ENCODE measurements at regions not wholly inside any gene's neighbourhood (a gene's known extent, or its start where the extent isn't known, plus 50 kb on each side); places are given as distances from the start of the nearest gene placed in this dataset.

DNA sequence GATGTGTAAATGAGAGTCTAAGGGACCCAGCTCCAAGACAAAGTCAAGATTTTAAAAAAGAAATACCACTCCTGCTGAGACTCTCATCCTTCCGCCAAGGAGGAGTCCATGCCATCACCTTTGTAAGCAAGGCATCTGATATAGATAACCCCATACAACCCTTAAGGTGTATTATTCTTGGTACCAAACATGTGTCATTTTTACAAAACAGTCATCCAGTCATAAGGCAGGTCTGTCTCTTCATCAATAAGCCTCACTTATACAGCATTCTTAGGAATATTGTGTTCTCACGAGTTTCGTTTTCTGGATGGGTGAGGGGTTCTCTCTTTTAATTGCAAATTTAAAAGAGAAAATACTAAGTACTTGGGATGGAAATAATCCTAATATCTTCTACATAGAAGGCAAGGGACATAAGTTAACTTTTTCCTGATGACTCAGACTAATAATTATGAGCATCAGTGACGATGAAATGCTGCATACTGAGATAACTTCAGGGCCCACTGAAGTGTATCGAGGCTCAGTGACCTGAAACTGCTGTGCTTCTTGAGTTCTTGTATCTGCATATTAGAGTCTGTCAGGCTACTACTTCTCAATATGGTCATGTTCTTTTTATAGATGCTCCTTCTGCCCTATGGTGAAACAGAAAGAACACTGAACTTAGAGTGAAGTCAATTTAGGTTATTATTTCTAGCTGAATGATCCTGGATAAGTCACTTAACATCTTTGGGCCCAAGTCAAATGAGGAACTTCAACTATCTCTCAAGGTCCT is 166.6 kb downstream of the KLF12 start:
- DNase-seq (ENCODE audit: low read depth, low spot score): no peak

DNA sequence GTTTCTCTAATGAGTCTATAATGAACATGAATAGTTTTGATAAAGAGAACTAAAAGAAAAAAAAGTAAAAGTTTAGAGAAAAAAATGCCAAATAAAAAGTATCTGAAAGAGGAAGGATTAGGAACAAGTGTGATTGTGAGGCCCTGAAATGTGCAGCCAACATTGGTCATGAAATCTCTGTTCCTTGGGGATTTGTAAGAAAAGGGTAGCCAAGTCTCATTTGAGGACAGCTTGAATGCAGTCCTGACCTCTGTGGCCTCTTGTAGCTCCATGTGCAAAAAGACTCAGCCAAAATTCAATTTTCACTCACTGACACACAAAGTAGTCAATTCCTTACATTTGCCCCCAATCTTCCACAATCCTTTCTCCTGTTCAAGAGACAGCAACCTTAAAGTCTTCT is 167.9 kb downstream of the KLF12 start:
- DNase-seq (ENCODE audit: low read depth, low spot score): no peak

DNA sequence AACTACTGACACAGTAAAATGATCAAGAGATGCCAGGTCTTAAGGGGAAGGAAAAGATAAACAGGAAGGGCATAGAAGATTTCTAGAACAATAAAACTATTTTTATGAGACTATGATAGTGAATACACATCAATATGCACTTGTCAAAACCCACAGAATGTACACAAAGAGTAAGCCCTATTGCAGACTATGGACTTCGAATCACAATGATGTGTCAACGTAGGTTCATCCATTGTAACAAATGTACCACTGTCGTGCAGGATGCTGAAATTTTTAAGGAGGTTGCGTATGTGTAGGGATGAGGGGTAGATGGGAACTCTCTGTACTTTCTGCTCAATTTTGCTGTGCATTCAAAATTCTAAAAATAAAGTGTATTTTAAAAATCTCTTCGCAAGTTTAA is 171.9 kb downstream of the KLF12 start:
- DNase-seq (ENCODE audit: low read depth, low spot score): no peak

DNA sequence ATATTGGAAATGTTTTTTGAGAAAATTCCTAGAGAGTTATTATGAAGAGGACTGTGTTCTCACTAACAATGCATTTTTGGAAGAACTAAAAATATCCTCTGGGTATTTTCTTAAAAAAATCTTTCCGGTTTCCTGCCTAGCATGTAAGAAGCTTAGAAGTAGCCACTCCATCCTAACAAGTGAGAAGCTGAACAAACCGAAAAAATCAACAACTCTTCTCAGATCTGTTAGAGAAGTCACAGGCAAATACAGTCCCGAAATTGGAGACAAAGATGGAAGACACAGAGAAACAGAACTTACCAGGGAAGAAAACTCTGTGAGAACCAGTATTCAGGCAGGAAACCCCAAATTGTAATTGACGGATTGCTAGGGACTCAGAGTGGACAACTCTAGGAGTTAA is 173.0 kb downstream of the KLF12 start:
- DNase-seq (ENCODE audit: low read depth, low spot score): no peak

DNA sequence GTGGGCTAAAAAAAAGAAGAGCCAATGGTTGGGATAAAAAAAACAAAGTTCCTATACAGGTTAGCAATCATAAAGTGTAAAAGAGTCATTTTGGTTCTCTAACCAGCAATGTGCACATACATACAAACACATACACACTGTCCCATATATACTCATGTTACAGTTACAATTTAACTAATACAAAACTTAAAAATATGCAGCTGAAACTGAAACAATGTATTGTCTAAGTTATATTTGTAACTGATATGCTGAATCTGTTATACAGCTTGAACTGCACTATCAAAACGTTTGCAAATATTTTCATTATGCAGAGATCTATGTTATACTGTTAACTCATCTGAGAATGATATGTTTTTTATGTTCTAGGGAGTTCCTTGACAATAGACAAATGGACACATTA is 173.7 kb downstream of the KLF12 start:
- no peak for DNase-seq (ENCODE audit: low read depth, low spot score)

DNA sequence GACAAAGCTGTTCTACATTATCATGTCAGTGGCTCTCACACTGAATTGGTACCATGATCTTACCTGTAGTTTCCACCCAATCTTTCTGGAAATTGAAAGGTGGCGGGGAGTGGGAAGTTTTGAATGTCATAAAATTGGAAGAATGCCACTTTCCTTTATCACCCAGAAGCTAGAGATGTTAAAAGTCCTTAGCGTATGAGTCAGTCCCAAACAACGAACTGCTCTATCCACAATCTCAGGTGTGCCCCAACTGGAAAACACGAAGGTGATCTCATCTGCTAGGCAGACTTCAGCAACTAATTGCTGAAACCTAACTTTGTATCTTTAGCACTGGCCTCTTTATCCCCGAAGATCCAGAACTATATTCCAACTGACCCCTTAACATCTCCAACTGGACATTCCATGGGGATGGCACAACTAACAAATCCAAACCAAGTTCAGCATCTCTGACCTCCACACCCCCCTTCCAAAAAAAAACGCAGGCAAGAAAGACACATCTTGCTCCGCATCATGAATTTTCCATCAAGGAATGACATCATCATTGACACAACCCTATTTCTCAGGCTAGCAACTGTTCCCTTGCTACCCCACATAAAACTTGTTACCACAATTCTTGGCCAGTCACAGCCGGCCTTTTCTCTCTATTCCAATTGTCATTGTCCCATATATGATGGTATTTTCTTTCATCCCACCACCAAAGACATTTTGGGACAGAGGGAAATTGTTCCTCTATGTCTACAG is 175.4 kb downstream of the KLF12 start:
- DNase-seq (ENCODE audit: low read depth, low spot score): no peak

DNA sequence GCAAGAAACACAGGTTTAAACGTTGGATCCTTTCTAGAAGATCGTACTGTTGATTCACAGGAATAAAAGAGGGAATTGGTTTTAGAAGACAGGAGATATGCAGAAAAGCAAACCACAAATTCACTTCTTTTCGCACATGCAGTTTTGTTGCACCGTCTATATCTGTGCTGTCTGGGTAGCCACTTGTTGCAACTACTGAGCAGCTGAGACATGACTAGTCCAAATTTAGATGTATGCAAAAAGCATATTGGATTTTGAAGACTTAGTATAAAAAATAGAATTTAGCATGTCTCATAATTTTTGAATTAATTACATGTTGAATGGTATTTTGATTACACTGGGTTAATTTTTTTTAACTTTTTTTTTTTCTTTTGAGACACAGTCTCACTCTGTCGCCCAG is 176.3 kb downstream of the KLF12 start:
- DNase-seq (ENCODE audit: low read depth, low spot score): no peak

DNA sequence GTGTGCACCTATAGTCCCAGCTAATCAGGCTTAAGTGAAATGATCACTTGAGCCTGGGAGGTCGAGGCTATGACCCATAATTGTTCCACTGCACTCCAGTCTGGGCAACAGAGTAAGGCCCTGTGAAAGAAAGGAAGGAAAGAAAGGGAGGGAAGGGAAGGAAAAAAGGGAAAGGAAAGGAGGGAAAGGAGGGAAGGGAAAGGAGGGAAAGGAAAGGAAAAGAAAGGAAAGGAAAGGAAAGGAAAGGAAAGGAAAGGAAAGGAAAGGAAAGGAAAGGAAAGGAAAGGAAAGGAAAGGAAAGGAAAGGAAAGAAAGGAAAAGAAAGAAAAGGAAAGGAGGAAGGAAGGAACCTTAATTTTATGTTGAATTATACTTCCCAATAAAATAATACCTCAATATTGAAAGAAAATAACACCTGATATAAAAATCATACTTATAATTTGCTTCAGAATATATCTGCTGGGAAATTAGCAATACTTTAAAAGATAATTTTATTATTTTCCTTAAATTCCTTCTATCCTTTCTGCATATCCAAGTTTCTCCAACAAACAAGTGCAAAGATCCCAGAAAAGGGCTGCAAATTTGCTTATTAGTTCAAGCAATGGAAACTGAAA is 177.3 kb downstream of the KLF12 start:
- DNase-seq (ENCODE audit: low read depth, low spot score): no peak

DNA sequence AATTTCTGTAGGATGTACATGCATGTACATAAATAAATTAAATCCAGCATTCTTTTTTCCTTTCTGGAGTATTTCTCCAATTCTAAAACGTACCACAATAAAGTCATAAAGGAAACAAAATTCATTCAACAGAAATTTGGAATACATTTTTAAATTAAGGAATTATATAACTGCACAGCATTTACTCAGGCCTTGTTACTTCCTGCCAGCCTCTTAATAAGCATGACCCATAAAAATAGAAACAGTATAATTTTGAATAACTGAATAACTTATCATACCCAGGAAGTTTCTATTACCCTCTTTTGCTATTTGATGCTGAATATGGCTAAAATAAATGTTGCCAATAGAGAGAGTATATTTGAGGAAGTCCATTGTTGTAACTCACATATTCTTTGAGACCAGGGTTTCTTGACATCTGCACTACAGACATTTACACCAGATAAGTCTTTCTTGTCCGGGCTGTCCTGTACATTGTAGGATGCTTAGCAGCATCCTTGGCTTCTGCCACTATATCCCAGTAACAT is 178.2 kb downstream of the KLF12 start:
- no peak for DNase-seq (ENCODE audit: low read depth, low spot score)

DNA sequence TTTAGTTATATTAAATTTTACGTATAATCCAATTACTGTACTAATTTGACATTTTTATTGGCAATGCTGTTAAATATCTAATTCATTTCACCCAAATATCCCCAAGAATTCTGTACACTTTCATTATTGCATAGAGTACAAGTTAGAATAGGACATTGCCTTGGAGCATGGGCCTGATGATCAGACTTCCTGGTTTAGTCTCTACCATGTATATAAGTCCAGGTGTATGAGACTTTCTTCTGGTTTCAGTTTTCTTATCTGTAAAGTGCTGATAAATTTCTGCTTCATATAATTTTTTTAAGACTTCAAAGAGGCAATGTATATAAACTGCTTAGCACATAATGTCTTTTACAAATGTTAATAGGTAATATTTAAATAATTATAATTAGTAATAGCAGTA is 179.4 kb downstream of the KLF12 start:
- no peak for DNase-seq (ENCODE audit: low read depth, low spot score)

DNA sequence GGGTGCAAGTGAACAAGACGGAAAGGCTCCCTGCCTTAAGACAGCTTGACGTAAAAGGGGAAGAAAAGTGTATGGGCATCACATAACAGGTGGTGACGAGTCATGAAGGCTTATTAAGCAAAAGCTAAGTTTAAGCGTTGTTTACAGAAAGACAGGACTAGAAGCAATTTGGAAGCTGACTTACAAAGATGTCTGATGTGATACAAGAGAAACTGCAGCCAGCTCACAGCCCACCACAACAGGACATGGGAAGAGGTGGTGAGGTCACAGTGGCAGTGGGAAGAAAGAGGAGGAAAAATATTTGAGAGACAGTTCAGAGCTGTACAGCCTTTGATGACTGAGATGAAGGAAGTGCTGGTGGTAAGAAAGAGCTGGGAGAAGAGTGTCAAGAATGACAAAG is 181.6 kb downstream of the KLF12 start:
- DNase-seq (ENCODE audit: low read depth, low spot score): no peak

DNA sequence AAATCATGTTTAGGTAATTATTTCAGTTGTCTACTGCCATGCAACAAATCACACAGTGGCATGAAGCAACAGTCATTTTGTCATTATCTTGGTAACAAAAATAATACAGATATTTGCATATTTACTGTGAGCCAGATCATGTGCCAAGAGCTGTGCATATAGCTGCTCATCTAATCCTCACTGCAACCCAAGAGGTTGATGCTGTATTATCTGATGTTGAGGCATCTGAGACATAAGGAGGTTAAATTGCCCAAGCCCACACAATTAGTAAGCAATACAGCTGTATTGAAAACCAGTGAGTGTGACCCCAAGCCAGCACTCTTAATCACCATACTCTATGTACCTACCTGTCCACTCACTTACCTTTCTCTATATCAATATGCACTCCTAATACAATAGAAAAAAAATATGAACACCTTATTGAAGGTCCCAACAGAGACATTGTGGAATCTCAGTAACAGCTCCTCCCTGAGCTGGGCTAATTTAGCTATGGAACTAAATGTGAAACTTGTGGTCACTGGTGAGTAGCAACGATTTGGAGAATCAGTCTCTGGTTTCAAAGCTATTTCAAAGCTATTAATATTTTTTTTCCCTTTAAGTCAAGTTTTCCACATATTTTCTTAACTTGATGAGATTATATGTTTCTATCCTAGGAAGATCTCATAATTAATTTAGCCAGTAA is 185.2 kb downstream of the KLF12 start:
- no peak for DNase-seq (ENCODE audit: low read depth, low spot score)

DNA sequence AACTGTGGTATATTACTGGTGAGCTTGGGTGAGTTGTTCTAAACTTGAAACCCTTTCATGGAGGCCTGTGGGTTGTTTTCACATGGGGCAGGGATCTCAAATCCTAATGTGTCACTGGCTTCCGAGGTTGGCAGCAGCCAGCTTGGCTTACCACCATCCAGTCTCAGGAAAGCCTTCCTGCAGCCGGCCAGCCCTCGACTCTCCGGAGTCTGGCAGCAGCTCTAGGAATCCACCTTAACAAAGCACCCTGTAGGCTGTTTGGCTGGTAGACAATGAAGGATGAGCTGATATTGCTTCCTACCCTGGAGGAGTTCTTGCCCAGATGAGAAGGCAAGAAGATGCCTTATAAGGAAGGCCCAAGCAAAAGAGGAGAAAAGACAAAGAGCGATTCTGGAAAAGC is 188.3 kb downstream of the KLF12 start:
- DNase-seq (ENCODE audit: low read depth, low spot score): no peak

DNA sequence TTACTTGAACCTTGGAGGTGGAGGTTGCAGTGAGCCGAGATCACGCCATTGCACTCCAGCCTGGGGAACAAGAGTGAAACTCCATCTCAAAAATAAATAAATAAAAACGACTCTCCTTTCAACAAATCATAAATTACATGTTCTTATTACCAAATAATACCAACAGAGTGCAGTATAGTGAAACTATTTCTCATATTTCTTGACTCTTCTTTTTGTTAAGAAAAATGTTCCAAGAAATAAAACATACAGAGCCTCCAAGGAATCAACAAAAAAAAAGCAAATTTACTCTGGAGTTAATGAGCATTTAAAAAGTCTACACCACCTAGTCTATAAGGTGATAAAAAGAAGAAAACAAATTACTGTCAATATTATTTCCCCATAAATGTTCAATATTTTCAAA is 188.8 kb downstream of the KLF12 start:
- DNase-seq (ENCODE audit: low read depth, low spot score): no peak

DNA sequence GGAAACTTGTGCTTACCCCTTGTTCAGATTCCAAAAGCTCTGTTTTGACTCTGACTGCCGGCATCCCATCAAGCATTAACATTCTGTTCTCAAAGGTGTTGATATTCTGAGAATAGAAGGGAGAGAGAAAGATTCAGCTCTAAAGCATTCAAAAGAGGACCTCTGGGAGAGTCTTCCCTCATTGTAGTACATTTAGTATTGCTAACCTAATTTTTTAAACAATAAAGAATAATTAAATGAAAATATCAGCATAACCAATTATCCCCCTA is 190.3 kb downstream of the KLF12 start:
- no peak for DNase-seq (ENCODE audit: low read depth, low spot score)

DNA sequence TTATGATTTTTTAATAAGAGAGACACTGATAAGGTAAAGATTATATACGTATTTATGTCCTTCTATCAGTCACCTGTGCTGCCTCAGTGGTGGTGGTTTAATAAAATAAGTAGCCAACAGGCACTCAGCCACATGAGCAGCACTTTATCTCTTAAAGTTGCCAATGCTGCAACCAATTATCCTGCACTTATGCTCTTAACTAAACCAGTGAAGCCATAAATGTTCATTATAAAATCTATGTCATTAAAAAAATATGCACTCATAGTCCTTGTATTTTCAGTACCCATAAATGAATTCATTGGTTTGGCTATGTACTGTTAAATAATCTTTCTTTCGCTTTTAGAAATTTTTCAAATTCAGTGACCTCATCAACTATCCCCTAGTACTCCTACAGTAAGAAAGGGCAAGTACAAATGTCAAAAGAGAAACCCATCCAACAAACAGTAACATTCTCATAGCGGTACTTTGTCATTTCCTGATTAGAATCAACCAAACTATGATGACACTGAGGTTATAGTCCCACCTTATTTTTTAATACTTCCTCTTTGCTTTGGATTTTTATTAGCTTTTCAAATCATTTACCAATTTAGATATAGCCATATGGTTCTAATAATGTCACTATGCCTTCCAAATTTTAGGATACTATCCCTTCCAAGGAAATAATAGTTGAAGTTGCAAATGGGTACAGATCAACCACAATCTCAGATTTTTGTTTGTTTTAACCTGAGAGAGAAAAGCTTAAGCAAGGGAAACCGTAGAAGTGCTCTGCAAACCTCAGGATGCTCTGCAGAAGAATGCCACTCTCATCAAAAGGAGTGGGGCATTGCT is 190.9 kb downstream of the KLF12 start:
- DNase-seq (ENCODE audit: low read depth, low spot score): no peak

DNA sequence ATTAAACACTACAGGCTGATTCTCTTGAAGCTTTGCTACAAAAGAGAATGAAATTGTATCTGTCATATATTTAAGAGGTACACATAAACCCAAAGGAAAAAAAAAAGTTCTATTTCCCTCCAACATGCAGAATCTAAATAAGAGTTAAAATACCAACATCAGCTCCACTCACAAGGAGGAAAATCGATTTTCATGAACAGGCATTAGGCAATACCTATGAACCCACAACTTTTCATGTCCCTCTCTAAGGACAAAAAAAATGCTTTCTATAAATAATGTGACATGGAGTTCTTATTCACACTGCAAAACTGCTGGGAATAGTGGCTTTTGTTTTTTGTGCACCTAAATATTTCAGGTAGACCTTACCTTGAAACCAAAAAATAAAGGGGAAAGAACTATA is 192.5 kb downstream of the KLF12 start:
- no peak for DNase-seq (ENCODE audit: low read depth, low spot score)

DNA sequence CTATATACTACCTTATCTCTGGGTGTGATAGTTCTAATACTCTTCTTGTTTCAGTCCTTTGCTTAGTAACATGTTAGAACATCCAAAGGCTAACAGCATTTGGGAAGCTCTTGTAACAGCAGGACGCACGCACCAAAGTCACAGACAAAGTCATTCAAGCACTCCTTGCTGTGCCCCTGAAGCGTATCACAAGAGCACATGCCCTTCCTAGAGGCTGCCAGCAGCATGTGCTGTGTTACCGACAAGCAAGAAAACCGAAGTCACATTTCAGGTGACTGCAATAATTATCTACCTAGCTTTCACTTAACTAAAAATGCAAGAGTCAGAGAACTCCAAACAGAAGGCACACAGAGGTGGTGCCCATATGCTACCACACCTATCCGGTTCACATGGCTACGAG is 194.1 kb downstream of the KLF12 start:
- no peak for DNase-seq (ENCODE audit: low read depth, low spot score)

DNA sequence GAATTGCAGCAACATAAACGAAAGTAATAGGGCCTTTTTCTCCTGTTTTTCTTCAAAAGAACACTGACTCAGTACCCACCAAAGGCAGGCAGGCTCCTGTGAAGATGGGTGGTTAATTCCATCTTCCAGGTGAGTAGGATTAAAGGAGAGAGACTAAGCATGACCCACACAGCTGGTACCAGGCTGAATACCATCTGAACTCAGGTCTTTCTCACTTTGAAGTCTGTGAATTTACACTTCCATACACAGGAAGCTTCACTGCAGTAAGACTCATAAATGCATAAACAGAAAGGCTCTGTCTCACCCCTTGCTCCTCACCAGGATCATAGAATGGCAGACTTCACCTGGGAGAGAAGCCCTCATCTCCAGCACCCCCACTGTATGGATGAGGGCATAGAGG is 194.6 kb downstream of the KLF12 start:
- DNase-seq (ENCODE audit: low read depth, low spot score): no peak

DNA sequence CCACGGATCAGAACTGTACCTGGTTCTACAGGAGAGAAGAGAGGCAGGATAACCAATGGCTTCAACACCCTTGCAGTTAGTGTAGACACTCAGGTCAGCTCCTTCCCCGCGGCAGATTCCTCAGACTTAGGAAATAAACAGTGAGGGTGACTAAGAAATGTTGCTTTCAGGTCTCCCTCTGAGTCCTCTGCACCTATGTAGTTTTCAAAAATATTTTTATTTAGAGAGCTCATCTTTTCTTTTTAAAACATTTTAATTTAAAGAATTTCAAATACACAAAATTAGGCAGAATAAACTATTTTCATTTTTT is 195.2 kb downstream of the KLF12 start:
- DNase-seq (ENCODE audit: low read depth, low spot score): no peak

DNA sequence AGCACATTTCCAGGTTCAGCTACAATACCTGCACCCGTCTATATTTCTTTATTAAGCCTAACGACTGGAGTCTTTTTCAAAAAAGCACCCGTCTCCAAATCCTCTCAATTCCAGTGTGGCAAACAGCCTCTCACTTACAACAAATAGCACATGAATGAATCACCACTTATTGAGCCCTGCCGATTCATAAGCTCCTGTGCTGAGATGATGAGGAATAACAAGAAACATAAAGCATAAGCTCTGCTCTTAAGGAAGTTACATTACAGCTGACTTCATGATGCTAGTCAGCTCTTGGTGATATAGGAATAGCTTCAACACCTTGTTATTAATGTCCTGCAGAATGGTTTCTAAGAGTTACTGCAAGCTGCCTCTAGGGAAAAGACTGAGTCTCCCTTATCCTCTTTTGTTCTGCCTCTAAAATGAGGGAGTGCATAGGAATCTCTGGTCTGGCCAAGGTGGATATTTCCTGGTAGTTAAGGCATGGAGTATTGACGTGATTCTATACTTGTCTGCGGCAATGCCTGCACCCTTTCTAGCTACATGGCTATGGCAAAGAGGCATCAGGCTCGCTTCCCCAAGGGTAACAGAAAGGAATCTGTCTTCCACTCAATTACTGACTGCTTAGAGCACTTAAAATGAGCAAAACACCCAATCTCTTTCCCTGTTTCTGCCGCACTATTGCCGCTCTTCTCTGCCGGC is 195.7 kb downstream of the KLF12 start:
- no peak for DNase-seq (ENCODE audit: low read depth, low spot score)
